ENCODE measurements at regions not wholly inside any gene's neighbourhood (a gene's known extent, or its start where the extent isn't known, plus 50 kb on each side); places are given as distances from the start of the nearest gene placed in this dataset.
A peak's percentile ranks its signal among the peaks of the same experiment; 100 is the strongest.

- no peak for DNase-seq (ENCODE audit: low read depth)
These were observed 564.6 kb upstream of the PKDCC start for GRCh38 chr2:41483226-41483625.

DNA sequence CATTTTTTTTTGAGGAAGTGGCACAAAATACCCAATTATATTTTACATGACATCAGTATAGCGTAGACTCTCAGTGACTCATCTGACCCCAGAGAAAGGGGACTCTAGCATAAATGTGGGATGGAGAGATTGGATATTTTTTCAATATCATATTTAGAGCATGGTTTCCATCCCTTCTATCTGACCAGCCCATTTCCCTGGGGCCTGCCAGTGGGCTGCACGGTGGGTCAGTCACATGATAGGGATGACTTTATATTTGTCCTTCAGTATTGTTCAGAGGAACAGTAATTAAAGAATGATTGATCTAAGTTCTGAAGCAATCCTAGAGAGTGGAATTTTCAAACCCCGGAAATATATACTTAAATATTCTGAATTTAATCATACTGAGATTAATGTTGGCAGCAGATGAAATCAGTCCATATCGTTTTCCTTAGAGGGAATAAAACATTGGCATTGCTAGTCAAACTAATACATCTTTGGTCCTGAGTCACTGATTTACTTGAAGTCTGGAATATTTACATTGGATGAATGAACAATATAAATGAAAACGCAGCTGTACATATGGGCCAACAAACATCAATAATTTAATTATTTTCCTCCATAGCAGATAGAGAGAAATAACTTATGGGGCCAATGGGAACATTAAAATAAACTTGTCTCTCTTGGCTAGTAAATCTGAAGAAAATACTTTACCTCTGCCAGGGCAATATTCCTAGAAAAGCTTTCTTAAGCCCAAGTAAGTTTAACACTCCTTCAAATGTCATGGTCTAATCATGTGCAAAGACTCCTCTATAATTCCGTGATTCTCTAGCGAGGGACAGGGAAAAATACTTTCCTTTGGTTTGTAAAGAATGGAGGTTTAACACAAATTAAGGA is 563.6 kb upstream of the PKDCC start:
- no peak for DNase-seq (ENCODE audit: low read depth)

DNA sequence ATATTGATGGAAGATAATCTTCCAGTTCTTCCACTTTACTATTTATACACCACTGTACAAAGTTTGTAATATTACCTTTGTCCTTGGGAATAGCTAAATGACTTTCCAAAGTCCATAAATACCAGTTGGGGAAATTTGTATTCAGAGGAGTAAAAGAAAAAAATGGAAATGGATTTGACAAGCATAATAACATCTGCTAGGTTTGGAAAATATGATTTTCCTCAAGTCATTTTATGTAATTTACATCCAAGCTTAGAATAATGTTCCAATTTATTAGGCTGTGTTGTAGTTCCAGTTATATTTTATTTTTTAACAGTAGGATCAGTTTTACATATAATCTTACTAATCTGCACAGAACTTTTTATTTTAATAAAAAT is 563.0 kb upstream of the PKDCC start:
- no peak for DNase-seq (ENCODE audit: low read depth)

DNA sequence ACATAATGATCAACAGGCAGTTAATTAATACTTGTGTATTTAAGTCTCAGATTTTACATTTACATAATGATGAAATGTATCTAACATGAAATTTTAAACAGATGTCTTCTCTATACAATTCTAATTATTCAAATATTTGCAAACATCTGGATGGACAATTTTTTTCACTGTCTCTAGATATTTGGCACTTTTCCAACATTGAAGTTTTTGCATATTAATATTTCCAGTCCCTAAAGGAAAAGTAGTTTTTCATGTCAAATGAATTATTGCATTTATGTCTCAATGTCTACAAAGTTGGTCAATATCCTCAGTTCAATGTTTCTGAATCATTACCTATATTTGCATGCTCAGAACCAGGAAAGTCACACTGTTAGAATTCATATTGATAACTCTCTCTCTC is 560.9 kb upstream of the PKDCC start:
- DNase-seq (ENCODE audit: low read depth): no peak

DNA sequence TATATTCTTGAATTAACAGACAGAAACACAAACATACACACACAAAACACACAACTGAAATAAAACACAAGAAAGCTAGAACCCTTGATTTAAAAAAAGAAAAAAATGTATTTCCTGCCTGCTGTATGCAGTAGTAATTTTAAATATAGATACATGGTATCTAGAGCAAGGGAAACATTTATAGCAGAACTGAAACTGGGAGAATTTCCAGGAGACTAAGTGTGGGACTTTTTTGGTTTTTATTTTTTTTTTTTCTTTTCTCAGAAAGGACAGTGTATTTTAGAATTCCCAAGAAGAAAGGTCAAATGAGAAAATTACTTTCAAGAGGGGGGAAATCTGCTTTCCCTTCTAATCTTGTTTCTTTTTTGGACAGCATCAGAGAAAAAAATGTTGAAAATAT is 558.9 kb upstream of the PKDCC start:
- no peak for DNase-seq (ENCODE audit: low read depth)

GRCh38 chr2:41489638-41490037 is 558.2 kb upstream of the PKDCC start:
- DNase-seq (ENCODE audit: low read depth): no peak

GRCh38 chr2:41495050-41495449 is 552.8 kb upstream of the PKDCC start:
- DNase-seq (ENCODE audit: low read depth): no peak

DNA sequence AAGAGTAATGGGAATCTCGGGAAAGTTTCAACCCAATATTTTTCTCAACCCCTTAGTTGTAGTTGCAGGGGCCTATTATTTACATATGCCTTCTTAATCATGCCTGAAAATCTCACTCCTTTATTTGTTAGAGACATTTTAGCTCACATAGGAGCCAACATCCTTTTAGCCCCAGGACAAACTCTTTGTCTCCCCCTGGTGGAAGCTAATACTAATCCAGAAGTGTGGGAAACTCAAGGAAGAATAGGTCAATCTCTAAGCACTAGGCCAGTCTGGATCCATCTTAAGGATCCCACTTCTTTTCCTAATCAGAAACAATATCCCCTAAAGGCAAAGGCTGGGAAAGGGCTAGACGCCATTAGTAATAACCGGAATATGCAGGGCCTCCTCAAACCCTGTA is 550.9 kb upstream of the PKDCC start:
- DNase-seq (ENCODE audit: low read depth): no peak

GRCh38 chr2:41498781-41499180 is 549.0 kb upstream of the PKDCC start:
- DNase-seq (ENCODE audit: low read depth): no peak

GRCh38 chr2:41500895-41501294 is 546.9 kb upstream of the PKDCC start:
- DNase-seq (ENCODE audit: low read depth): no peak

- no peak for DNase-seq (ENCODE audit: low read depth)
These were observed 545.1 kb upstream of the PKDCC start for GRCh38 chr2:41502752-41503151.

DNA sequence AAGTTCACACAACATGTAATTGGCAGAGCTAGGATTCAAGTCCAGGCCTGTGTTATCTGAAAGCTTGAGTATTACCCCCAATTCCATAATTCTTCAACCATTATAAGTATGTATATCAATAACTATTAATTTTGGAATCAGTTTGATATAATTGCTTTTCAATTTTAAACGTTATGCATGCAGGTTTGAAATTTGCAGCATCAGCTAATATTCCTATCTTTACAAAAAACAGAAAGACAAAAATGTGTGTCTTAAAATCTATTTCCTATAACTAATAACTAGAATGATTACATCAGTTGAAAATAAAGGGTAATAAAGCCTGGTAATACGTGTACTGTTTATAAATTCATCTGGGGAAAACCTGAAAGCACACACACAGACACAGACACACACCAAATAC is 543.3 kb upstream of the PKDCC start:
- no peak for DNase-seq (ENCODE audit: low read depth)

DNA sequence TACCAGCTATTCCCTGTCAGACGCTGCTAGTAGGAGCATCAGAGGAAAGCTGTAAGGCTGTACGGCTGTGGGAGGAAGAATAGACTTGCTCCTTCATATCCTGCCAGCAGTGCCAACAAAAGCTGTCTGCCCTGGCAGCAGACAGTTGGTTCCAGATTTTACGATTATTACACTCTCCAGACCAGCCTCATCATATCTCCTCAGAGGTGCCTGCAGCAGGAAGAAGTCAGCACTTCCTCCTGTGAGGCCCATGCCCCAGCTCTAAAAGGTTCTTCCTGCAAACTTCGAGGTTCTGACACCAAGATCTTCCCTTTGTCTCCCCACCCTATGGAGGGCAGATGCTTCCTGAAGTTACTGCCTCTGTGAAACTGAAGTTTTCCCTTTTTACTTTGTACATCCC is 537.7 kb upstream of the PKDCC start:
- DNase-seq (ENCODE audit: low read depth): no peak

- no peak for DNase-seq (ENCODE audit: low read depth)
These were observed 526.6 kb upstream of the PKDCC start for GRCh38 chr2:41521211-41521610.

- DNase-seq (ENCODE audit: low read depth): no peak
These were observed 520.1 kb upstream of the PKDCC start for GRCh38 chr2:41527525-41528323.

DNA sequence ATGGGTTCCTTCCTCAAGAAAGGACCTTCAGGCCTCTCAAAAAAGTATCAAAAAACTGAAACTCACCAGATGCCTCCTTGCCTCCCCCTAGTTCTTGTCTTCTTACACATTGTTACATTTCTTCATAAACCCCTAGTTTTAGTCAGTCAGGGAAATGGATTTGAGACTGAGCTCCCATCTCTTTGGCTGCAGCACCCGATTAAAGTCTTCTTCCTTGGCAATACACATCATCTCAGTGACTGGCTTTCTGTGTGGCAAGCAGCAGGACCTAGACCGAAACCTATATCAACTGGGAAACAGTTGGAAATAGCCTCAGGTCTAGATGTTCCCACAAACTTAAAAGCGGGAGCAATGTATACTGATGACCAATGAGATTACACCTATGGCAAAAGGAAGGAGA is 512.2 kb upstream of the PKDCC start:
- DNase-seq (ENCODE audit: low read depth): no peak

GRCh38 chr2:41540272-41540998 is 507.4 kb upstream of the PKDCC start:
- peak; percentile 1 for DNase-seq (ENCODE audit: low read depth)

DNA sequence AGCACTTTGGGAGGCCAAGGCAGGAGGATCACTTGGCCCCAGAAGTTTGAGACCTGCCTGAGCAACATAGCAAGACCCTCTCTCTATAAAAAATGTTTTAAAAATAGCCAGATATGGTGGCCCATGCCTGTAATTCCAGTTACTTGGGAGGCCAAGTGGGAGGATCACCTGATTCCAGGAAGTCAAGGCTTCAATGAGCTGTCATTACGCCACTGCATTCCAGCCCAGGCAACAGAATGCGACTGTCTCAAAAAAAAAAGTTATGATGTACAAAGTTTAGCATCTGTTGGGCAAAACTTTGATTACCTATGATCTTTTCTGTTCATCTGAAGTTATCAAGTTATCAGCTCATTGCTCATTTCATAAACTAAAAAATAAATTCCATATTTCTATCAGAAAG is 504.1 kb upstream of the PKDCC start:
- no peak for DNase-seq (ENCODE audit: low read depth)

GRCh38 chr2:41544709-41545108 is 503.1 kb upstream of the PKDCC start:
- no peak for DNase-seq (ENCODE audit: low read depth)

- DNase-seq (ENCODE audit: low read depth): no peak
These were observed 501.8 kb upstream of the PKDCC start for GRCh38 chr2:41546031-41546430.

GRCh38 chr2:41568648-41569047 is 479.2 kb upstream of the PKDCC start:
- DNase-seq (ENCODE audit: low read depth): no peak

DNA sequence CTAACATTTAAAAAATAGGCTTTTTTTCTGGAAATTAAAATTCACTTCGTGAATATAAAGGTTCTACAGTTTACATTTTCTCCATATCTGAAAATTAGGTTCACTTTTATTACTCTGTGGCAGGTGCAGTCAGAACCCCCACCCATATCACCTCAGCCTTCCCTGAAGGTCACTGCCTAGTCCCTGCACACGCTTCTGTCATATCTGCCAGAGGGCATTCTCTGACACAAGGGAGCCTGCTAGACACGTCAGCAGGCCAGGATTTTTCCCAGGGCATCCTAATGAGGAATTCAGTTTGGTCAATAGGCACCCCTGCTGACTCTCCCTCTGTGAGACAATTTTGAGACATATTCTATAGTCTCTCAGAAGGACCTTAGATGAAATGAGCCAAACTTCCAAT is 475.7 kb upstream of the PKDCC start:
- DNase-seq (ENCODE audit: low read depth): no peak

DNA sequence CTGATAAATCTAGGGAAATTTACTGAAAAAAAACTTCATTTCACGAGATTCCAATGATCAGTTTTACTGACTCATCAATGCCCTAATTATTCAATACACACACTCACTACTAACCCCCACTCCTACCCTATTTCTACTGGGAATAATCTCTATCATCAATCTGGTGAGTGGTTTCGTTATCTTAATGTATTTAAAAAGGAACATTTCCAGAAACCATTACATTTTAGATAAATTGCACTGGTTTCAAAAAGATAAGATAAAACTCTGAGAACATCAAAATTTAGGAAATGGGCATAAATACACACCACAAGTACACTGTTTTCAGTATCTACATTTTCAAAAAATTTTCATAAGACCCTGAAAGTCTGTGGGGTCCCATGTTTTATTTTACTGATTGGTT is 471.4 kb upstream of the PKDCC start:
- DNase-seq (ENCODE audit: low read depth): no peak
